Adrenal gland (tissue), 9 donors: ENCODE measurements at regions not wholly inside any gene's neighbourhood (a gene's known extent, or its start where the extent isn't known, plus 50 kb on each side); places are given as distances from the start of the nearest gene placed in this dataset.

ENCODE experiments used
- DNase-seq, 7 donors: peaks; one replicate each; pipeline ENCODE4 v3.0.0-alpha.2; 2019 to 2020
- H3K27ac ChIP-seq, 5 donors: fragments of 200-600 bp; sonication (generic) in 4 of 5; 1 replicate in 3 of 5; 2 replicates in 2 of 5; pipeline versions ENCODE4 v1.5.1 to v1.8.0; 2016 to 2020; ENCODE audit warnings: mild to moderate bottlenecking in 1 of 5
- H3K27me3 ChIP-seq: fragments of 200-600 bp; 2 replicates; pipeline ENCODE4 v1.8.0; 2021
- H3K36me3 ChIP-seq, 2 donors: fragments of 200-600 bp; replicated peaks in 1 of 2; 1 replicate in 1 of 2; 2 replicates in 1 of 2; pipeline versions ENCODE4 v1.5.1 to v1.8.0; 2018 to 2022
- H3K4me1 ChIP-seq, 2 donors: fragments of 200-600 bp; replicated peaks in 1 of 2; 1 replicate in 1 of 2; 2 replicates in 1 of 2; pipeline versions ENCODE4 v1.5.1 to v1.8.0; 2018 to 2021
- H3K4me3 ChIP-seq, 4 donors: fragments of 200-600 bp; sonication (generic) in 3 of 4; one replicate each; pipeline ENCODE4 v1.5.1; 2016 to 2018
- H3K9me3 ChIP-seq, 3 donors: fragments of 200-600 bp; sonication (generic) in 1 of 3; replicated peaks in 1 of 3; 1 replicate in 2 of 3; 2 replicates in 1 of 3; pipeline versions ENCODE4 v1.5.1 to v1.8.0; 2016 to 2021
- POLR2A ChIP-seq, 2 donors: fragments of 450-650 bp; IDR thresholded peaks; one replicate each; pipeline ENCODE4 v1.6.1; 2017; ENCODE audit warnings: antibody characterized with exemption in 2 of 2, mild to moderate bottlenecking in 2 of 2, moderate library complexity in 1 of 2
- WGBS, 4 donors: extraction: QIAGEN DNeasy Blood & Tissue Kit in 2 of 4; methylation state at CpG; one replicate each; pipeline versions ENCODE4 v1.1.5 to v1.1.7; 2013 to 2017; 5-methylcytosine and 5-hydroxymethylcytosine counted together
- intact Hi-C, 2 donors: fragments of 100-400 bp; cut with DNase I; formaldehyde crosslinking; loops; one replicate each; pipeline versions ENCODE4 v1.14.1 to v1.15.0; 2022 to 2023
- TF ChIP-seq, protein P1 (sequence below), 6 experiments: fragments of 450-650 bp in 4 of 6; fragments of 200-600 bp in 2 of 6; sonication (generic) in 1 of 6; IDR thresholded peaks; 1 replicate in 5 of 6; 2 replicates in 1 of 6; pipeline versions ENCODE4 v1.5.1 to v1.8.0; 2016 to 2021; ENCODE audit warnings: antibody characterized with exemption in 6 of 6, mild to moderate bottlenecking in 2 of 6, moderate library complexity in 1 of 6
- donor health status: healthy with polysubstance abuse.
- donor health status: Bipolar disorder and iron deficiency.
- donor health status: DM: yes; HTN: yes; CAD: no.
- donor health status: DM: no; HTN: no; CAD: no.
- donor health status: DM: no; HTN: no; CAD: no.

DNA sequence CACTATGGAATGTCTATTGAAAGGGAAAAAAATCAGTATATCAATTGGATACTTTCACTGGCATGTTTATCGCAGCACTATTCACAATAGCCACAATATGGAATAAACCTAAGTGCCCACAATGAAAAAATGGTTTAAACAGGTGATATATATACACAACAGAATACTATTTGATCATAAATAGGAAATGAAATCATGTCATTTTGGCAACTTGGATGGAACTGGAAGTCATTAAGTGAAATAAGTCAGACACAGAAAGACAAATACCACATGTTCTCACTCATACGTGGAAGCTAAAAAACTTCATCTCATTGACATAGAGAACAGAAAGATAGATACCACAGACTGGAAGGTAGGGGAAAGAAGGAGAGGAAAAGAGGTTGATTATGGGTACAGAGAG lies 471.6 kb upstream of the FTMT start:
- no peaks in the 10 kb centered on the region for H3K36me3 ChIP-seq
- WGBS, 4 donors = 70 to 86% (median 79%) methylated on average over 2 of the region's 2 CpGs
- H3K4me3 ChIP-seq = no peak overlapping the region
- no peaks in the 10 kb centered on the region for H3K9me3 ChIP-seq
- H3K27ac ChIP-seq = no peak overlapping the region
- TF ChIP-seq, protein P1, sequence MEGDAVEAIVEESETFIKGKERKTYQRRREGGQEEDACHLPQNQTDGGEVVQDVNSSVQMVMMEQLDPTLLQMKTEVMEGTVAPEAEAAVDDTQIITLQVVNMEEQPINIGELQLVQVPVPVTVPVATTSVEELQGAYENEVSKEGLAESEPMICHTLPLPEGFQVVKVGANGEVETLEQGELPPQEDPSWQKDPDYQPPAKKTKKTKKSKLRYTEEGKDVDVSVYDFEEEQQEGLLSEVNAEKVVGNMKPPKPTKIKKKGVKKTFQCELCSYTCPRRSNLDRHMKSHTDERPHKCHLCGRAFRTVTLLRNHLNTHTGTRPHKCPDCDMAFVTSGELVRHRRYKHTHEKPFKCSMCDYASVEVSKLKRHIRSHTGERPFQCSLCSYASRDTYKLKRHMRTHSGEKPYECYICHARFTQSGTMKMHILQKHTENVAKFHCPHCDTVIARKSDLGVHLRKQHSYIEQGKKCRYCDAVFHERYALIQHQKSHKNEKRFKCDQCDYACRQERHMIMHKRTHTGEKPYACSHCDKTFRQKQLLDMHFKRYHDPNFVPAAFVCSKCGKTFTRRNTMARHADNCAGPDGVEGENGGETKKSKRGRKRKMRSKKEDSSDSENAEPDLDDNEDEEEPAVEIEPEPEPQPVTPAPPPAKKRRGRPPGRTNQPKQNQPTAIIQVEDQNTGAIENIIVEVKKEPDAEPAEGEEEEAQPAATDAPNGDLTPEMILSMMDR (IDR thresholded peaks at IDR 0.05) = no peak
- TF ChIP-seq POLR2A (IDR thresholded peaks at IDR 0.05) = no peak
- no peaks in the 10 kb centered on the region for H3K27me3 ChIP-seq
- H3K4me1 ChIP-seq = no peaks in the 10 kb centered on the region
- intact Hi-C loops = no loop called here
- no peak for DNase-seq

DNA sequence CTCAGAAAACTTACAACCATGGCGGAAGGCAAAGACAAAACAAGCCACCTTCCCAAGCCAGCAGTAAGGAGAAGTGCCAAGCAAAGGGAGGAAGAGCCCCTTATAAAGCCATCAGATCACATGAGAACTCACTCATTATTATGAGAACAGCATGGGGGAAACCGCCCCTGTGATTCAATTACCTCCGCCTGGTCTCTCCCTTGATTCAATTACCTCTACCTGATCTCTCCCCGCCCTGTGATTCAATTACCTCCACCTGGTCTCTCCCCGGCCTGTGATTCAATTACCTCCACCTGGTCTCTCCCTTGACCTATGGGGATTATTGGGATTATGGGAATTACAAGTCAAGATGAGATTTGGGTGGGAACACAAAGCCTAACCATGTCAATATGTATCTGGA lies 467.3 kb upstream of the FTMT start:
- Histone ChIP-seq H3K4me3 (no peak overlapping the region), H3K9me3 (no peaks in the 10 kb centered on the region), H3K4me1 (no peaks in the 10 kb centered on the region), H3K27ac (no peak overlapping the region), H3K27me3 (no peaks in the 10 kb centered on the region), H3K36me3 (no peaks in the 10 kb centered on the region)
- DNase-seq = peak in 1 of 7 donors; percentile 57
- WGBS, 4 donors = 79 to 94% (median 85%) methylated on average over 5 of the region's 5 CpGs
- TF ChIP-seq POLR2A (IDR thresholded peaks at IDR 0.05) = no peak
- TF ChIP-seq, protein P1 (IDR thresholded peaks at IDR 0.05) = no peak
- intact Hi-C loops = no loop called here

DNA sequence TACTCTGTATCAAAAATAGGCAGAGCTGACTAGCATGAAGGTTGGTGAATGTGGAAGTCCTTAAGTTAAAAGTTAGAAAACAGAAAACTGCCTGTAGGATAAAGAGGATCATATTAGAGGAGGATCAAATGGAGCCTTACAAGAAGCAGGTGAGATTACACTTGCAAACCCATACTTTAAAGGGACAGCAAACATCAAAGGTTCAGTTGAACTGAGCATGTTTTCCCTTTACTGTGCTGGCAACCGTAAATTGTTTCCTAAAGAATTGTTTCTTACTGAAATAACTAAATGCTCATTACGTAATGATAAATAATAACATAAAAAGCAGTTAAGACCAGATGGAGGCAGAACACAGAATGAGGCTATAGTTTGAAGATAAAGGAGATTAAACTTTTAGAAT lies 465.3 kb upstream of the FTMT start:
- WGBS, 4 donors = 37 to 56% (median 40%) methylated on average over 2 of the region's 2 CpGs
- H3K4me3 ChIP-seq = no peak overlapping the region
- DNase-seq = no peak
- H3K9me3 ChIP-seq = no peaks in the 10 kb centered on the region
- TF ChIP-seq POLR2A (IDR thresholded peaks at IDR 0.05) = no peak
- TF ChIP-seq, protein P1 (IDR thresholded peaks at IDR 0.05) = no peak
- no peak overlapping the region for H3K27ac ChIP-seq
- H3K4me1 ChIP-seq = no peaks in the 10 kb centered on the region
- H3K36me3 ChIP-seq = no peaks in the 10 kb centered on the region
- intact Hi-C loops = no loop called here
- no peaks in the 10 kb centered on the region for H3K27me3 ChIP-seq

DNA sequence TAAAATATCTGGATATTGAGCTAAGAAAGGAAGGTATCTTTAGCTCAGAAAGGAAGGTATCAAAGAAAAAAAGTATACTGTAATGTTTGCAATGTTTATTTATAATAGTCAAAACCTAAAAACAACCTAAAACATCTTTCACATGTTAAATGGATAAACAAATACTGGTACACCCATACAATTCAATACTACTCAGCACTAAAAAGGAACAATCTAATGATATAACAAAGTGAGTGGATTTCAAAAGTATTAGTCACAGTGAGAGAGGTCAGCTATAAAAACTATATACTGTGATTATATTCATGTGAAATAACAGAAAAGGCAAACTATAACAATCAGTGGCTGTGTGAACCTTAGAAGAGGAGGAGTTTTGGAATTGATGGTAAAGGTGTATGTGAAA lies 455.0 kb upstream of the FTMT start:
- Histone ChIP-seq H3K27ac (no peak overlapping the region), H3K4me3 (no peak overlapping the region), H3K9me3 (no peaks in the 10 kb centered on the region), H3K4me1 (no peaks in the 10 kb centered on the region), H3K27me3 (no peaks in the 10 kb centered on the region), H3K36me3 (no peaks in the 10 kb centered on the region)
- TF ChIP-seq, protein P1 (IDR thresholded peaks at IDR 0.05) = no peak
- TF ChIP-seq POLR2A (IDR thresholded peaks at IDR 0.05) = no peak
- intact Hi-C loops = no loop called here
- DNase-seq = no peak
